ENCODE measurements at regions not wholly inside any gene's neighbourhood (a gene's known extent, or its start where the extent isn't known, plus 50 kb on each side); places are given as distances from the start of the nearest gene placed in this dataset.

DNA sequence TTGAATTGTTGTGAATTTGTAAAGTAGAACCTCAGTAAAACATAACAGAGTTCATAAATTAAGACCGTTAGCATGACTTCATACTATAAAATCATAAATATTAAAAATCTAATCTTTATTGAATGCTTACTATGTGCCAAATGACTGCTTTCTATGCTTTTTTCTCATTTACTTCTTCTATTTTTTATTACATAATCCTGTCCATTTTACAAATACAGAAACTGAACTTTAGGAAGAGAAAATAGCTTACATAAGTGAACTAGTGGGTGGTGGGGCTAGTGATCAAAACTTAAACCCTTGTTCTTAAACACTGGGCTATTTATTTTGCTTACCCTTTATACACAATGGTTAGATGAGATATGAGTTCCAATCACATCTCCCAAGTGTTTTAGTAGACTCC lies 122.3 kb downstream of the ZC3H11B start:
- TF ChIP-seq, protein P1, sequence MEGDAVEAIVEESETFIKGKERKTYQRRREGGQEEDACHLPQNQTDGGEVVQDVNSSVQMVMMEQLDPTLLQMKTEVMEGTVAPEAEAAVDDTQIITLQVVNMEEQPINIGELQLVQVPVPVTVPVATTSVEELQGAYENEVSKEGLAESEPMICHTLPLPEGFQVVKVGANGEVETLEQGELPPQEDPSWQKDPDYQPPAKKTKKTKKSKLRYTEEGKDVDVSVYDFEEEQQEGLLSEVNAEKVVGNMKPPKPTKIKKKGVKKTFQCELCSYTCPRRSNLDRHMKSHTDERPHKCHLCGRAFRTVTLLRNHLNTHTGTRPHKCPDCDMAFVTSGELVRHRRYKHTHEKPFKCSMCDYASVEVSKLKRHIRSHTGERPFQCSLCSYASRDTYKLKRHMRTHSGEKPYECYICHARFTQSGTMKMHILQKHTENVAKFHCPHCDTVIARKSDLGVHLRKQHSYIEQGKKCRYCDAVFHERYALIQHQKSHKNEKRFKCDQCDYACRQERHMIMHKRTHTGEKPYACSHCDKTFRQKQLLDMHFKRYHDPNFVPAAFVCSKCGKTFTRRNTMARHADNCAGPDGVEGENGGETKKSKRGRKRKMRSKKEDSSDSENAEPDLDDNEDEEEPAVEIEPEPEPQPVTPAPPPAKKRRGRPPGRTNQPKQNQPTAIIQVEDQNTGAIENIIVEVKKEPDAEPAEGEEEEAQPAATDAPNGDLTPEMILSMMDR (conservative IDR thresholded peaks at IDR 0.05; ENCODE audit: control insufficient read depth, insufficient read depth, low read depth, low read length) = no peak

DNA sequence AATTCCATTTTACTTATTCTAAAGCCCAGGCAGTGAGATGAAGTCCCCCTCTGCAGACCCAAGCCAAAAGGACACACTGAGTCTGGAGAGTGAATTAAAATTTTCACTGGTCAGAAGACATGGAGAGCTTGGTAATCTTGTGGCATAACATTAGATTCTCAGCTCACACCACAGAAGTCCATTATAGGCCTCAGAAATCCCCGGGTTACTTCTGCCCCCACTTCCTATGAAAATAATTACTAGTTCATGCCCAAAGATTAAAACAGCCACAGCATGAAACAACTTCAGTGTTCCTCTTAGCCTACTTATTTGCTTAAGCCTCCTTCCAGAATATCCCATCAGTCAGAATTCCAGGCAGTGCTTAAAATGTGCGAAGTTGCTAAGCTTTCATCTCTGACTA lies 123.3 kb downstream of the ZC3H11B start:
- TF ChIP-seq, protein P1 (conservative IDR thresholded peaks at IDR 0.05; ENCODE audit: control insufficient read depth, insufficient read depth, low read depth, low read length) = no peak
- no peak overlapping the region for H3K4me3 ChIP-seq (ENCODE audit: control insufficient read depth, low read depth, low read length)
- DNase-seq (ENCODE audit: low read depth) = no peak

More for the DNA sequence above, 122.3 kb downstream of the ZC3H11B start:
- no peak for DNase-seq (ENCODE audit: low read depth)
- H3K4me3 ChIP-seq (ENCODE audit: control insufficient read depth, low read depth, low read length) = no peak overlapping the region

DNA sequence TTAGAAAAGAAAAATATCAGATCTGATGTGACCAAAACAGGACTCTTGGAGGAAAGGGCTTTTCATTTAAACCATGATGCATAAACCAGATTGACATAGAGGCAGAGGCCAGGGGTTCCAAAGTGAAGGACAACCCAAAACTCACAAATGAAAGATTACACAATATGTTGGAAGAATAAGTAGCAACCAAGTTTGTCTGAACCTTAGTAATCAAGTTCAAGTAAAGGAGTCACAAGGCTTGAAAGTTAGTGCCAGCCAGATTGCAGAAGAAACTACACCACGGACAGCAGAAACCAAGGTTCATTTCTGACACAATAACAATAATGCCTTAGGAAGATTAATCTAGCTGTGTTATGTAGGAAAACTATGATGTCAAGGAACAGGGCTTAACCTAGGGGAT lies 124.6 kb downstream of the ZC3H11B start:
- DNase-seq (ENCODE audit: low read depth) = no peak
- TF ChIP-seq, protein P1 (conservative IDR thresholded peaks at IDR 0.05; ENCODE audit: control insufficient read depth, insufficient read depth, low read depth, low read length) = no peak
- no peak overlapping the region for H3K4me3 ChIP-seq (ENCODE audit: control insufficient read depth, low read depth, low read length)

DNA sequence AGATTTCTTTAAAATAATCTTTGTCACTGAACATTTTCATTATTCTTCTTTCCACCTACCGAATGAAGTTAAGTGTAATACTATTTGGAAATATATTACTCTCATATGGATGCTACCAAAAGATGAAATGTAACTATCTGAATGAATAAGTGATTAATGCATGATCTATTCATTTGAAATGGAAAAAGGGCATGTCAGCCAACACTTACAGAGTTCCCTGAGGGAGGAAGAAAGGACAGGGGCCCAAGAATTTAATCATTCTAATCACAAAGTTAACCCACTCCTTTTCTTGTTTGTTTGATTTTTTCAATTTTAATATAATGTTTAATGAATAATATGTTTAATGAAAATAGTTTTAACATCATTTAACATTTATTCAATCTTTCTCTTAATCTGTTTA lies 129.4 kb downstream of the ZC3H11B start:
- TF ChIP-seq, protein P1 (conservative IDR thresholded peaks at IDR 0.05; ENCODE audit: control insufficient read depth, insufficient read depth, low read depth, low read length) = no peak
- H3K4me3 ChIP-seq (ENCODE audit: control insufficient read depth, low read depth, low read length) = no peak overlapping the region
- DNase-seq (ENCODE audit: low read depth) = no peak

DNA sequence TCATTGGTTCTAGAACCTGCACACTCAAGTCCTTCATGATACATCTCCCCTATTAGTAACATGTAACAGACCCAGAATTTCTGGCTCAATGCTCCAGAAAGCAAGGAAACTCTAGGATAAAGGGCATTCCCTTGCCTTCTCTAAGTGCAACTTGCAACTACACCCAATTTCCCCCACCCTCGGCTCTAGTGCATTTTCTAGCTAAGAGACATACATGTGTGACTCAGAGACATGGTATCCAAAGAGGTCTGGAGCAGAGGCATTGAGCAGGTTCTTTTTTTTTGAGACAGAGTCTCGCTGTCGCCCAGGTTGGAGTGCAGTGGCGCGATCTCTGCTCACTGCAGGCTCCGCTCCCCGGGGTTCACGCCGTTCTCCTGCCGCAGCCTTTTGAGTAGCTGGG lies 132.9 kb downstream of the ZC3H11B start:
- DNase-seq (ENCODE audit: low read depth) = no peak
- TF ChIP-seq, protein P1 (conservative IDR thresholded peaks at IDR 0.05; ENCODE audit: control insufficient read depth, insufficient read depth, low read depth, low read length) = no peak
- H3K4me3 ChIP-seq (ENCODE audit: control insufficient read depth, low read depth, low read length) = no peak overlapping the region

DNA sequence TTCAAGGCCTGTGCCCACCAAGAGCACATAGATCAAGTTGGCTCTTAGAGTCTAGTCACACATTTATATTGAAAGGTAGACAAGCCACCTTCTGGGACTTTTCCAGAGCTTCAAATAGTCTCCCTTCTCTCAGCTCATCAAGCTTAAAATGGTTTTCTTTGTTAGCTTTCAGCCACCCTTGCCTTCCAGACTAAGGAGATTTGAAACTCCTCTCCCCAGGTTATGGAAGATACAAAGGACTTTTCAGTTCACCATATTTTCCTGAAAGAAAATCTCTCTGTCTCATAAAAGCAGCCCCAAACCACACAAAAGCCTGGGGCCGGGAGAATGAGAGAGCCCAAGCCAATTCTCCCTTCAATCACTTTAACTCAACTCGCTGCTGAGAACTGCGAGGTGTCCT lies 134.1 kb downstream of the ZC3H11B start:
- no peak for DNase-seq (ENCODE audit: low read depth)
- TF ChIP-seq, protein P1 (conservative IDR thresholded peaks at IDR 0.05; ENCODE audit: control insufficient read depth, insufficient read depth, low read depth, low read length) = no peak
- no peak overlapping the region for H3K4me3 ChIP-seq (ENCODE audit: control insufficient read depth, low read depth, low read length)

DNA sequence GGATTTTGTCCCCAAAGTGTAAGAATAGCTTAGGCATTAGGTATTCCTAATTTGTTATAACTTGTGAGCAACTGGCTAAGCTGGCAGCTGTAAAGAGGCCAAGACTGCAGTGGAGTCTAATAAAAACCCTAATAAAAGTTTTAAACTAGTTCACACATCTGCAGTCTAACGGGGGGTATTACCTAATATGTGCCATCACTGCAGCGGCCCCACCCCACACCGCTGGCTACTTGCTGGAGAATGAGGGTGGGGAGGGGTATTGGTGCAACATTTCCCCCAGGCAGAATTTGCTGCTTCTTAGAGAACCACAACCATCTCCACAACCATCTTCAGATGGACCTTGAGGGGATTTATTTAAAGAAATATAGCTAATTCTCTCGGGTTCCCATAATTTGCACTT lies 135.0 kb downstream of the ZC3H11B start:
- TF ChIP-seq, protein P1 (conservative IDR thresholded peaks at IDR 0.05; ENCODE audit: control insufficient read depth, insufficient read depth, low read depth, low read length) = no peak
- no peak overlapping the region for H3K4me3 ChIP-seq (ENCODE audit: control insufficient read depth, low read depth, low read length)
- no peak for DNase-seq (ENCODE audit: low read depth)

All from fibroblast of mammary gland (primary cell).